SH-SY5Y (cell line): ENCODE measurements at regions not wholly inside any gene's neighbourhood (a gene's known extent, or its start where the extent isn't known, plus 50 kb on each side); places are given as distances from the start of the nearest gene placed in this dataset.

Experiments used
- GATA2 ChIP-seq: IDR thresholded peaks from 2 replicates; pipeline ENCODE4 v1.6.1; 2011; ENCODE audit warnings: mild to moderate bottlenecking, low read depth, low read length
- GATA3 ChIP-seq: IDR thresholded peaks from 2 replicates; pipeline ENCODE4 v1.6.1; 2011; ENCODE audit warnings: low read depth, mild to moderate bottlenecking, low read length, moderate library complexity

GRCh38 chr15:22253676-22254408, 173.5 kb downstream of the OR4M2 start:
- no peak for TF ChIP-seq GATA2
- TF ChIP-seq GATA3, result no peak
